SU-DHL-6 (cell line): ENCODE measurements at regions not wholly inside any gene's neighbourhood (a gene's known extent, or its start where the extent isn't known, plus 50 kb on each side); places are given as distances from the start of the nearest gene placed in this dataset.

Source experiments
- H2AFZ ChIP-seq: fragments of 200-600 bp; sonication (generic); 2 replicates; pipeline ENCODE4 v1.6.1; 2014; ENCODE audit warnings: low read depth, mild to moderate bottlenecking, moderate library complexity, mixed read lengths, antibody characterized with exemption, low read length; ENCODE audit not compliant: severe bottlenecking
- H3F3A ChIP-seq: fragments of 200-600 bp; shearing (Covaris generic); 2 replicates; pipeline ENCODE4 v1.6.0; 2016; ENCODE audit warnings: antibody characterized with exemption, mild to moderate bottlenecking; ENCODE audit not compliant: insufficient read depth
- H3K27ac ChIP-seq: fragments of 200-600 bp; sonication (generic); 2 replicates; pipeline ENCODE4 v1.5.1; 2016; ENCODE audit warnings: low read depth, mild to moderate bottlenecking, low read length, moderate library complexity, mixed read lengths
- H3K27me3 ChIP-seq: fragments of 200-600 bp; sonication (generic), shearing (Covaris generic); 2 replicates; pipeline ENCODE4 v1.6.0; 2014; ENCODE audit warnings: mild to moderate bottlenecking, low read length
- H3K36me3 ChIP-seq: fragments of 200-600 bp; sonication (generic); 2 replicates; pipeline ENCODE4 v1.6.1; 2014; ENCODE audit warnings: mild to moderate bottlenecking, low read length, mixed read lengths
- H3K4me2 ChIP-seq: fragments of 300-600, 200-600 bp; shearing (Covaris generic), sonication (generic); 2 replicates; pipeline ENCODE4 v1.6.0; 2014; ENCODE audit warnings: low read length, low read depth, mild to moderate bottlenecking; ENCODE audit not compliant: poor library complexity, severe bottlenecking
- H3K4me3 ChIP-seq: fragments of 200-600 bp; sonication (generic); 2 replicates; pipeline ENCODE4 v1.5.1; 2014; ENCODE audit warnings: antibody characterized with exemption, low read length, mild to moderate bottlenecking, mixed read lengths; ENCODE audit not compliant: insufficient read depth, poor library complexity, severe bottlenecking
- H3K79me2 ChIP-seq: fragments of 200-600 bp; sonication (generic); 2 replicates; pipeline ENCODE4 v1.6.1; 2014; ENCODE audit warnings: mild to moderate bottlenecking, low read length, moderate library complexity; ENCODE audit not compliant: insufficient read depth
- H3K9ac ChIP-seq: fragments of 200-600 bp; sonication (generic); 2 replicates; pipeline ENCODE4 v1.7.0; 2014; ENCODE audit warnings: mild to moderate bottlenecking, low read length
- H3K9me2 ChIP-seq: fragments of 200-600 bp; sonication (generic); replicated peaks from 2 replicates; pipeline ENCODE4 v1.6.1; 2014; ENCODE audit warnings: low read length; ENCODE audit not compliant: insufficient read depth
- H3K9me3 ChIP-seq: fragments of 200-600 bp; sonication (generic); 2 replicates; pipeline ENCODE4 v1.6.1; 2014; ENCODE audit warnings: low read length, mixed read lengths; ENCODE audit not compliant: insufficient read depth
- H4K20me1 ChIP-seq: fragments of 200-600 bp; sonication (generic); 2 replicates; pipeline ENCODE4 v1.6.1; 2014; ENCODE audit warnings: low read depth, mild to moderate bottlenecking, antibody characterized with exemption, low read length, moderate library complexity, mixed read lengths
- CTCF ChIP-seq: fragments of 200-600 bp; sonication (generic); IDR thresholded peaks from one replicate; pipeline ENCODE4 v1.5.1; 2017; ENCODE audit warnings: antibody characterized with exemption, mild to moderate bottlenecking, low read length, moderate library complexity; ENCODE audit not compliant: insufficient read depth, poor library complexity, severe bottlenecking
- EZH2phosphoT487 ChIP-seq: fragments of 200-600 bp; sonication (generic), shearing (Covaris generic); conservative IDR thresholded peaks from 2 replicates; pipeline ENCODE4 v1.6.1; 2018; ENCODE audit warnings: mild to moderate bottlenecking, antibody characterized with exemption, low read length, moderate library complexity, mixed read lengths

GRCh38 chr13:44676534-44676933 lies 100.4 kb upstream of the TSC22D1 start:
- Histone ChIP-seq H3F3A (no peaks in the 10 kb centered on the region), H3K79me2 (no peaks in the 10 kb centered on the region), H3K9ac (no peak overlapping the region), H4K20me1 (no peaks in the 10 kb centered on the region), H3K9me3 (no peaks in the 10 kb centered on the region), H3K27me3 (no peaks in the 10 kb centered on the region), H3K27ac (no peak overlapping the region), H3K9me2 (no peaks in the 10 kb centered on the region), H2AFZ (no peak overlapping the region), H3K4me3 (no peak overlapping the region), H3K36me3 (no peaks in the 10 kb centered on the region), H3K4me2 (no peak overlapping the region)
- TF ChIP-seq EZH2phosphoT487 (no peak), CTCF (no peak)

DNA sequence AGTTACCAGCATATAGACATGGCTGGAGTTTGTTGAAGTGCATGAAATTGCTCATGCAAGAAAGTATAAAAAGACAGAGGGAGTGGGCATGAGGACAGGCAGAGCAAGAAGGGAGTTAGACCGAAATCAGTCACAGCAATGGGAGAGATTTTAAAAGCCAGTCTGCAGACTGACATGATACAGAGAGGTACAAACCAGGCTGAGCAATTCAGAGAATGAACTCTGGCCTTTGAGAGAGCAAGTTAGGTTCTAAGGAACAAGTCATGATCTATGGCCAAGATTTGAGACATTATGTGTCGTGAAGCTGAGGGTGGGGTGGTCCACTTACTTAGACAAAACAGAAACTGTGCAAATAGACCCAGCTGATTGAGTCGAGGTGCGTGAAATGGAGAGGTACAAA lies 93.4 kb upstream of the TSC22D1 start:
- no peak overlapping the region for H3K27ac ChIP-seq
- no peaks in the 10 kb centered on the region for H3K36me3 ChIP-seq
- no peak overlapping the region for H2AFZ ChIP-seq

DNA sequence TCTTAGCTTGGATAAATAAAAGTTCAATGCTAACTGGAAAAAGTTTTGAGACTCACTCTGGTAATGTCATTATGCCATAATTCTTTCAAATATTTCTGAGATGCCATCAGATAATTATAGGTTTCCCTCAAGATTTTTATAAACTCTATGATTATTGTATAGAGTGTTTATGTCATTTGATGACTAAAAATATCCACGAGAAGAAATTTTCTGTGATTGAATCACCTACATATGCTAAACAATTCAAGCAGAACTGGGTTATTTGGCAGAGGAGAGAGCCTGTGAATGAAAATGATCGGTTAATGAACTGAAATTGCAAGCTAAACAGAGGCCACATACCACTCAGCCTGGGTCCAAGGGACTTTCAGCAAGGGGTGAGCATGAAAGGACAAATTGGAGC lies 92.6 kb upstream of the TSC22D1 start:
- TF ChIP-seq EZH2phosphoT487 (no peak), CTCF (no peak)
- H3K27ac ChIP-seq = no peak overlapping the region

More for the DNA sequence above, 93.4 kb upstream of the TSC22D1 start:
- H3K79me2 ChIP-seq = no peaks in the 10 kb centered on the region
- no peak for TF ChIP-seq EZH2phosphoT487
- no peak for TF ChIP-seq CTCF
- no peak overlapping the region for H3K4me2 ChIP-seq
- no peaks in the 10 kb centered on the region for H4K20me1 ChIP-seq
- H3K9me3 ChIP-seq = no peaks in the 10 kb centered on the region
- H3F3A ChIP-seq = no peaks in the 10 kb centered on the region
- H3K27me3 ChIP-seq = no peaks in the 10 kb centered on the region
- no peaks in the 10 kb centered on the region for H3K9me2 ChIP-seq
- no peak overlapping the region for H3K4me3 ChIP-seq
- no peak overlapping the region for H3K9ac ChIP-seq

More for the DNA sequence above, 92.6 kb upstream of the TSC22D1 start:
- Histone ChIP-seq H2AFZ (no peak overlapping the region), H3K9me3 (no peaks in the 10 kb centered on the region), H3K4me3 (no peak overlapping the region), H3F3A (no peaks in the 10 kb centered on the region), H3K36me3 (no peaks in the 10 kb centered on the region), H3K9ac (no peak overlapping the region), H3K27me3 (no peaks in the 10 kb centered on the region), H4K20me1 (no peaks in the 10 kb centered on the region), H3K4me2 (no peak overlapping the region), H3K79me2 (no peaks in the 10 kb centered on the region), H3K9me2 (no peaks in the 10 kb centered on the region)
